Activated CD8-positive, alpha-beta T cell treated with anti-CD3 and anti-CD28 coated beads, Interleukin-2, amount 10 ng/mL, durations not matched to agents 7 days and 5 days (primary cell): ENCODE measurements at regions not wholly inside any gene's neighbourhood (a gene's known extent, or its start where the extent isn't known, plus 50 kb on each side); places are given as distances from the start of the nearest gene placed in this dataset.
"Not testable (repeated sequence)": the region's sequence is repeated elsewhere in the genome, so short reads cannot be mapped to it uniquely, and the experiment has no call there.

Experiments used
- ATAC-seq: fragments of 150-1000 bp; cut with Tn5 transposase; one replicate; pipeline ENCODE4 v1.10.0; 2021; ENCODE audit warnings: moderate library complexity
- CTCF ChIA-PET: fragments of 350-600 bp; sonication (Branson Sonifier 250); formaldehyde crosslinking; loops from one replicate; lab custom pipeline; 2021; ENCODE audit warnings: antibody characterized with exemption; lab: Charles Lee
- POLR2A ChIA-PET: fragments of 350-600 bp; sonication (Branson Sonifier 250); formaldehyde crosslinking; loops from one replicate; lab custom pipeline; 2021; ENCODE audit warnings: antibody characterized with exemption; lab: Charles Lee
- DNase-seq: peaks from one replicate; pipeline ENCODE4 v3.0.0-alpha.2; 2020
- H3K27ac Mint-ChIP-seq: one replicate; pipeline ENCODE4 v1.8.0; 2021; ENCODE audit warnings: mild to moderate bottlenecking, mixed read lengths
- H3K27me3 Mint-ChIP-seq: one replicate; pipeline ENCODE4 v1.8.0; 2021; ENCODE audit warnings: low read depth, mixed read lengths
- H3K36me3 Mint-ChIP-seq: one replicate; pipeline ENCODE4 v1.8.0; 2021; ENCODE audit warnings: low read depth, mixed read lengths
- H3K4me1 Mint-ChIP-seq: one replicate; pipeline ENCODE4 v1.8.0; 2021; ENCODE audit warnings: low read depth, mixed read lengths
- H3K4me3 Mint-ChIP-seq: one replicate; pipeline ENCODE4 v1.8.0; 2021; ENCODE audit warnings: mild to moderate bottlenecking, mixed read lengths
- H3K9me3 Mint-ChIP-seq: one replicate; pipeline ENCODE4 v1.8.0; 2022; ENCODE audit warnings: mixed read lengths; ENCODE audit not compliant: insufficient read depth

- H3K4me3 Mint-ChIP-seq, H3K36me3 Mint-ChIP-seq, DNase-seq, H3K9me3 Mint-ChIP-seq, POLR2A ChIA-PET, H3K4me1 Mint-ChIP-seq, CTCF ChIA-PET, ATAC-seq, H3K27ac Mint-ChIP-seq, H3K27me3 Mint-ChIP-seq: not testable (repeated sequence)
Observed at GRCh38 chr13:22952018-22952417, 228.8 kb upstream of the SGCG start.

- H3K4me3 Mint-ChIP-seq, DNase-seq, H3K9me3 Mint-ChIP-seq, ATAC-seq, H3K4me1 Mint-ChIP-seq, H3K27me3 Mint-ChIP-seq, CTCF ChIA-PET, H3K36me3 Mint-ChIP-seq, H3K27ac Mint-ChIP-seq, POLR2A ChIA-PET: not testable (repeated sequence)
Observed at GRCh38 chr13:22955147-22955546, 225.6 kb upstream of the SGCG start.

DNA sequence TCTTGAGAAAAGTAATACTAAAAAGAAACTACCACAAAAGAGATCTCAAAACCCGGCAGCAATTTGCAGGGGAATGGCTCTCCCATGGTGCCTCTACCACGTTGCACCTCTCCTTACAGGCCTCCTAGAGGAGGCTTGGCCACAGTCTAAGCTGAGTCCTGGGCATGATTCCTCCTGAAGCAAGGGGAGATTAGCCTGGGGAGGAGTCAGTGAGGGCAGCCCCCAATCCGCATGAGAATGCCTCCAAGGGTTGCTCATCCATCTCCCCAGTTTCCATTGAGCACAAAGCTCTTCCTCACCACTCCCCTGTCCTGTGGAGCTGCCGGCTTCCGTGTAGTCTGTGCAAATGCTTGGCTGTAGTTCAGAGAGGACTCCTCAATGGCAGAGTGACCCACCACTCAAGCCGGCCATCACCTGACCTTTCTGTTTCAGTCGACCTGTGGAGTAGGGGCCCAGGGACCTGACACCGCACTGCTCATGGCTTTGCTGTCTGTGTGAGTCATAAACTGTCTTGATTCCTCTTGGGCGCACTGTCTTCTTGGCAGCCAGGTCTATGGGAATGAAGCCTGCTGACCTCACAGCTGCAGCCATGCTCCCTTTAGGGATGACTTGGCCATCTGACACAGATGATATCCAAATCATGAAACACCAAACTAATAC is 224.2 kb upstream of the SGCG start:
- DNase-seq, ATAC-seq, H3K27me3 Mint-ChIP-seq, H3K36me3 Mint-ChIP-seq, H3K9me3 Mint-ChIP-seq, POLR2A ChIA-PET, H3K27ac Mint-ChIP-seq, CTCF ChIA-PET, H3K4me3 Mint-ChIP-seq, H3K4me1 Mint-ChIP-seq: not testable (repeated sequence)

- POLR2A ChIA-PET, ATAC-seq, CTCF ChIA-PET, H3K9me3 Mint-ChIP-seq, DNase-seq, H3K36me3 Mint-ChIP-seq, H3K27me3 Mint-ChIP-seq, H3K27ac Mint-ChIP-seq, H3K4me1 Mint-ChIP-seq, H3K4me3 Mint-ChIP-seq: not testable (repeated sequence)
Observed at GRCh38 chr13:22959859-22960258, 220.9 kb upstream of the SGCG start.

GRCh38 chr13:22960827-22961226 is 220.0 kb upstream of the SGCG start:
- no peak overlapping the region for H3K27ac Mint-ChIP-seq
- H3K9me3 Mint-ChIP-seq: no peaks in the 10 kb centered on the region
- POLR2A ChIA-PET: no interaction called here
- no peaks in the 10 kb centered on the region for H3K4me1 Mint-ChIP-seq
- CTCF ChIA-PET: no interaction called here
- DNase-seq: no peak
- no peak for ATAC-seq
- H3K4me3 Mint-ChIP-seq: no peak overlapping the region
- H3K27me3 Mint-ChIP-seq: no peaks in the 10 kb centered on the region
- no peaks in the 10 kb centered on the region for H3K36me3 Mint-ChIP-seq

GRCh38 chr13:22961342-22961741 is 219.4 kb upstream of the SGCG start:
- ATAC-seq, DNase-seq, H3K9me3 Mint-ChIP-seq, H3K27ac Mint-ChIP-seq, POLR2A ChIA-PET, H3K27me3 Mint-ChIP-seq, CTCF ChIA-PET, H3K4me1 Mint-ChIP-seq, H3K36me3 Mint-ChIP-seq, H3K4me3 Mint-ChIP-seq: not testable (repeated sequence)

GRCh38 chr13:22961835-22962537 is 218.8 kb upstream of the SGCG start:
- no peak overlapping the region for H3K27ac Mint-ChIP-seq
- no peak for ATAC-seq
- H3K27me3 Mint-ChIP-seq: no peaks in the 10 kb centered on the region
- H3K4me1 Mint-ChIP-seq: no peaks in the 10 kb centered on the region
- ChIA-PET POLR2A (no interaction called here), CTCF (no interaction called here)
- no peak overlapping the region for H3K4me3 Mint-ChIP-seq
- no peaks in the 10 kb centered on the region for H3K9me3 Mint-ChIP-seq
- no peaks in the 10 kb centered on the region for H3K36me3 Mint-ChIP-seq
- no peak for DNase-seq

GRCh38 chr13:22963384-22964053 is 217.3 kb upstream of the SGCG start:
- H3K4me1 Mint-ChIP-seq: not testable (repeated sequence)

GRCh38 chr13:22964245-22964966 is 216.4 kb upstream of the SGCG start:
- H3K4me3 Mint-ChIP-seq: no peak overlapping the region
- H3K27ac Mint-ChIP-seq: no peak overlapping the region
- no peaks in the 10 kb centered on the region for H3K27me3 Mint-ChIP-seq
- H3K4me1 Mint-ChIP-seq: no peaks in the 10 kb centered on the region
- ATAC-seq: no peak
- H3K36me3 Mint-ChIP-seq: no peaks in the 10 kb centered on the region
- H3K9me3 Mint-ChIP-seq: no peaks in the 10 kb centered on the region
- CTCF ChIA-PET: no interaction called here
- DNase-seq: no peak
- POLR2A ChIA-PET: no interaction called here

More at GRCh38 chr13:22963384-22964053, 217.3 kb upstream of the SGCG start:
- H3K9me3 Mint-ChIP-seq, POLR2A ChIA-PET, H3K36me3 Mint-ChIP-seq, CTCF ChIA-PET, H3K27ac Mint-ChIP-seq, ATAC-seq, H3K4me3 Mint-ChIP-seq, H3K27me3 Mint-ChIP-seq, DNase-seq: not testable (repeated sequence)

- H3K9me3 Mint-ChIP-seq, DNase-seq, H3K4me3 Mint-ChIP-seq, H3K27ac Mint-ChIP-seq, POLR2A ChIA-PET, H3K36me3 Mint-ChIP-seq, H3K4me1 Mint-ChIP-seq, H3K27me3 Mint-ChIP-seq, ATAC-seq, CTCF ChIA-PET: not testable (repeated sequence)
Observed at GRCh38 chr13:22965011-22965857, 215.5 kb upstream of the SGCG start.

GRCh38 chr13:22965858-22966239 is 214.9 kb upstream of the SGCG start:
- H3K4me1 Mint-ChIP-seq, H3K4me3 Mint-ChIP-seq, DNase-seq, H3K9me3 Mint-ChIP-seq, H3K36me3 Mint-ChIP-seq, H3K27ac Mint-ChIP-seq, POLR2A ChIA-PET, H3K27me3 Mint-ChIP-seq, CTCF ChIA-PET, ATAC-seq: not testable (repeated sequence)
